GM19324 (cell line): ENCODE measurements at regions not wholly inside any gene's neighbourhood (a gene's known extent, or its start where the extent isn't known, plus 50 kb on each side); places are given as distances from the start of the nearest gene placed in this dataset.

Experiments used
- ATAC-seq: cut with Tn5 transposase; IDR thresholded peaks from one replicate; pipeline ENCODE4 v1.9.1; 2021; ENCODE audit warnings: mild to moderate bottlenecking, moderate library complexity; ENCODE audit not compliant: unreplicated experiment, low FRiP score

DNA sequence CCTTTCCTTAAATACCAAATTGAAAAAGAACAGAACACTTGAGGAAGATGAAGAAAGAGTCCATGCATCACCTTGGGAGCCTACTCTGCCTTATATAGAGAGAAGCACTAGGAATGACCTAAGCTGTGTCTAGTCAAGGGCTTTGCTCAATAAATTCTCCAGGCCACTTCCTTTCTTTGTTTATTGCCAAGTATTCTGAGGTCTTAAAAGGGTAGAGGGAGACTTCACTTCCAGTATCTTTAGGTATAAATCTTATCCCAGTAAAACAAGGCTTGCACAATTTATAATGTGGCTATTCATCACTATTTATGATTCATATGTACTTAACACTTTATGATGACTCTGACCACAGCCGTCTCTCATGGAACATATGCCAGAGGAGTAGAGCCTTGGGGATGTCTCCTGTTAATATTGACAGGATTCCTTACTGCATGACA, 85.1 kb upstream of the ARHGAP5 start:
- no peak for ATAC-seq

DNA sequence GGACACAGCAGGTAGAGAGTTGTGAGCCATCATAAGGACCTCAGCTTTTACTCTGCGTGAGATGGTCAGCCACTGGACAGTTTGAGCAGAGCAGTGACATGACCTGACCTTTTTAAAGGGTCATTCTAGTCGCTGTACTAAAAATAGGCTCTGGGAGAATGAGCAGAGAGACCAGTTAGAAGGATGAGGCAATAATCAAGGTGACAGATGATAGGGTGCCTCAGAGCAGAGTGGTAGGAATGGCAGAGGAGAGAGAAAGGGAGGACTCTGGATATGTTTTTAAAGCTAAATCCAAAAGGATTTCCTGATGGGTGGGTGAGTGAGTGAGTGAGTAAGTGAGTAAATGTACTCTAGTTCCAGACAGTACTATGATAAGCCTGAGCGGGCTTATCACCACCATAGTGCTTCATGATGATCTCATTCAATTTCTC, 83.6 kb upstream of the ARHGAP5 start:
- ATAC-seq = no peak

GRCh38 chr14:31994391-31995033, 82.6 kb upstream of the ARHGAP5 start:
- no peak for ATAC-seq

GRCh38 chr14:32003585-32003984, 73.5 kb upstream of the ARHGAP5 start:
- ATAC-seq = no peak

DNA sequence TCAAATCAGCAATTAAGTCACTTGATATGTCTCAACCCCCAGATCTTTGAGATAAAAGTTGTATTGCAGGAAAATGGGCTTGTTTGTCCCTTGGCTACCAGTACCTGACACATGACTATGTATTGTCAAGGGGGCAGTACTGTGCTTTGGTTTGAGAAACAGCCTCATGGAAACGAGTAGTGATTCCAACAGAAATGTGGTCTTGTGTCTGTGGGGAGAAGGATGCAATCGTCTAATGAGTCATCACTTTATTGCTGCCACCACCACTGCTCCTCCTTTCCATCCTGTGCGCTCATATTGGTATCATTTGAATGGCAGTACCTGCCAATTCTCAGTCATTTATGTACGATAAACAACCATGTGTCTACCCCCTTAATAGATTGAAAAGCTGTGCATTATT, 72.8 kb upstream of the ARHGAP5 start:
- ATAC-seq = no peak

DNA sequence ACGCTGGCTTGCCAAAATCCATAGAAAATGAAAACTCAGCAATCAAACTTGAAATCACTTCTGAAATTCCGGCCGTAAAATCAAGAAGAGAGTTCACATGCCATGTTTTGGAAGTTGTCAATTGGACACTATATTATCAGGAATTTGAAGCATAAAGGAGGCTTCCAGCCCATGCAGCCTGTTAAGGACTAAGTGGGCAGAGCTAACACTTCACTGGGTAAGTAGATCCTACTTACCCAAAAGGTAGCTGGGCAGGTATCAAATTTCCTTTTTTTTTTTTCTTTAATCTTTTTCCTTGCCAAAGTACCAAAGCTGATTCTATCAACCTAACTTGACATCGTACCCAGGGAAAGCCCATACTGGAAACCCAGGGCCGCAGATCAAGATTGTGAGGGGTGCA, 71.5 kb upstream of the ARHGAP5 start:
- no peak for ATAC-seq

DNA sequence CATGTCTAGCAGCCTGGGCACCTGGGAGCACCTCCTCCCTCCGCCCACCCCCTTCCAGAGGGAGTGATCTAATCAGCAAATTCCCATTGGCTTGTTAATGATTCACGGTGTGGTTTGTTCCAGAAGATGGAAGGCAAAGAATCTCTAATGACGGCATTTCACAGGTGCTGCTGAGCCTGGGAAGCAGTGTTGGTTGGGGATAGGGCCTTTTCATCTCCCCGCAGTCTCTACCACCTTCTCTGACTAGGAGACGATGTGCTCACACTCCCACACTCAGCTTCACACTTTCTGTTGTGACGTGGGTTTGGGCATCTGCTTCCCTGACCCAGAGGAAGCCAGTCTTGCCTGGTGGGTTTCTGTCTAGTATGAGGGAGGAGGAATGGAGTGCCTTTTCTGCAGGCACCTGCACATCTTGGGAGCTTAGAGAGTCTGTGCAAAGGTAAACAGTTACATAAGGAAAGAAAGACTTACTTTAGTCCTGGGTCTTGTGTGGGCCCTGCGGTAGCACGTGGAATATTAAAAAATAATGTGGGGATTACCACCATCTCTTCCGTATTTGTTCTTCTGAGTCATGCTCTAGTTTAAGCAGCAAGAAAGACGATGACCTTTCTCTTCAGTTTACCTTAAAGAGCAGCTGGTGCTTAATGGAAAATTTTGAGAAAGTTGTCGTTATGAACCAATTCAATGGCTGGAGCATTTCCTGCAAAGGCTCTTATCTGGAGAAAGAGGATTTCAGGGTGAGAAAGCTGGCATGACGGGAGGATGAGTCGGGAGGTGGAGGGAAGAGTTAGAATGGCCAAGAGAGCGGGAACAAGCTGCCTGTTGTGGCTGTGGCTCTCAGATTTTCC, 70.6 kb upstream of the ARHGAP5 start:
- no peak for ATAC-seq

DNA sequence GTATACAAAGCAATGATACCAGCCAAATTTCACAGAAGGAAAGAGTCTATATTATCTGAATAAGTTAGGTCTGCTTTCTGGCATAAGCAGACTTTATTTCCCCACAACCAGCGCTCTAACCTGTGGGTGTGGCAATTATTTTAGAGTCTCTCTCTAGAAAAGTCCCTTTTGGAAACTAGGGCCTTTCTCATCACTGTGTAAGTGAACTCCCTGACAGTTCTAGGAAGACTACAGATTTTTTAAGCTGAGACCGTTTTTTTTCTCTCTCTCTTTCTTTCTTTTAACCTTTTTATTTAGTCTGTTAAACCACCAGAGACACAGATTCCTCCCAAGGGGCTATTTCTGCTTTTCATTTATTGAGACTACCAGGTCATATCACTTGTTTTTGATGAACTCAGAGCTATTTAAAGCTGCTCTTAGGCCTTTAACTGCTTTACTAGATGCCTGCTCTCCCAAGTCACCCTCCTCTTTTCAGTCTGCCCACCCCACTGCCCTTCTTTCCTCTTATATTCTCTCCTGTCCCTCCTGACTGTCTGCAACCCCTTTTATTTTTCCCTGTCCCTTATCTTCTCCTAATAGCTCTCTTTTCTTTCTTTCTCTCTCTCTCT, 69.2 kb upstream of the ARHGAP5 start:
- no peak for ATAC-seq

- ATAC-seq = no peak
Measured at GRCh38 chr14:32008602-32009193, 68.4 kb upstream of the ARHGAP5 start.

DNA sequence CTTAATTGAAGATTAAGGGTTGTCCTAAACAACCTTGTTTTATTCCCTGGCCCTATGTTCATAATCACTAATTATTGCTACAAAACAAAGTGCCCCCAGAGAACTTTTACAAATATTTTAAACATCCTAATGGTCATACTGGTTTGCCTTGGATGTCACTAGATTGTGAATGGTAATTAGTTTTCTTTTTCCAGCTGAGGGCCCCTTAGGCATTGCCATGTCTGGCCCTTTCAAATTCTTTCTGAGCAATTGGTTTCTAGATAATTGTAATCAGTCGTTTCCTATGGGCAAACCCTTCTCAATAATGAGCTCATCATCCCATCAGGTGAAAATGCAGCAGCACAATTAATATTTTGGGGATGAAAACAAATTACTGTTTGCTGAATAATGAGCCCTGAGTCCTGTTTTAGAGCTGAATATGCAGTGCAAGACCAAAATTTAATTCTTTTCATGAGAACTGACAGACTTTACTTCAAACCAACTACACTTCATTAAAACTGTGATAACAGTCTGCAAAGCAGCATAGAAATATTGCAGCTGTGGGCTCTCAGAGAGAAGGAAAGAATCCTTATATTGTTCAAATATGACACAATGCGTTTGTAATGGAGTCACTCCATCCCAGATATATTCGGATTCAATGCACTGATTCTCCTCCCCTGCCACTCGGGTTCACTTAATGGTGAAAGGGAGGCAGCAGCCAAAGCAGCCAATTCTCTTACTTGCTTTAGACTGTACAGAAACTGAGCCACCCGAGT, 67.7 kb upstream of the ARHGAP5 start:
- ATAC-seq = no peak

- ATAC-seq = no peak
Measured at GRCh38 chr14:32009976-32010581, 67.0 kb upstream of the ARHGAP5 start.

DNA sequence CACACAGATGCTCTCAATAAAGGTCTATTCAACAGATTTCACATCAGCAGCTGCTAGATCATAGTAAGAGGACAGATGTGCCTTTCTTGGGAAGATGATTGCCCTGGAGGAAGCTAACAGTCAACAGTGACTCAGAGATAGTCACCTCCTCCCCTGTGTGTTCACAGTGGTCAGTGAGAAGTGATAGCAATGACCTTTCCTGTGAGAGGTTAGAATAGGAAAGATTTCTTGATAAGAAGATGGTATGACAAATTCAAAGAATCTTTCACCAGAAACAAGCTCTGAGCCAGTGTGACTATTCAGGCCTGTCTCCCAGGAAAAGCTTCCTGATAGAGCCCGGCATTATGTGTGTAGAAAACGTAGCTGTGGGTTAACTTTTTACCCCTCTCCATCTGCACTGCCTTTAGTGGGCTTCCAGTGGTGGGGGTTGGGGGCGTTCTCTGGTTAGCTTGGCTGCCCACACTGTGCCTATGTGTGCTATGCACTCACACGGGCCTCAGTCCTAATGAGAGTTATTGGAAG, 66.4 kb upstream of the ARHGAP5 start:
- ATAC-seq = no peak

- no peak for ATAC-seq
Measured at GRCh38 chr14:32011225-32011624, 65.9 kb upstream of the ARHGAP5 start.

DNA sequence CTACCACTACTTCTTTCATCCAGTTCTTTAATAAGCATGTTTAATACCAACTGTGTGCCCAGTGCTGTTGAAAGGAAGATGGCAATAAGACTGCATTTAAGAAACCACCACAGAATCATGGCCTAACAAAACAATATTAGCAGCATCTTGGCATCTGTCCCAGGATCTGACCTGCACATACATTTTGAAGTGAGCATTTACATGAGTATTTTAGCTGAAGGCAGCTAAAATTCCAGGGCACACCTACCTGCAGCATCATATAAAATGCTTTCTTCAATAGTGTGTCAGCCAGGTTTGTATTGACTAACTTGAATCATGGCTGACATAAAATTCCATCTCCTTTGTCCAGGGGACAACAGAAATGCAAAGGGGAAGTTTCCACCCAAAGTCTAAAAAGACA, 65.0 kb upstream of the ARHGAP5 start:
- ATAC-seq = no peak

DNA sequence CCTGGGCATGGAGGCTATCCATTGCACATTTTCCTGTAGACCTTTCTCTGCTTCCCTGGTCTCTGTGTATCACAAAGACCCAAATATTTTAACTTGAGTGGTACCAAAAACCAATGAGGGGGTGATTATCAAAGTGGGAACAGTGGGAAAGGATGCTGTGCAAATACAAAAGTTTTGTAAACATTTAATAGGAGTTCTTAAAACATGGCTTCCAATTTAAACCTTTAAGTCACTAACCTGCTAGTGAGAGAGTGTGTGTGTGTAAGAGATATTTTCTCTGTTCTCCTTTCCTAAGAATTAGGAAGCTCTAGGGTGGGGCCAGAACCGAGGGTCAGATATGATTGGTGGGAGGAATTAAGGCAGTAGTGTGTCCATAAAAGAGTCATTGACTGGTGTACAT, 64.5 kb upstream of the ARHGAP5 start:
- no peak for ATAC-seq

DNA sequence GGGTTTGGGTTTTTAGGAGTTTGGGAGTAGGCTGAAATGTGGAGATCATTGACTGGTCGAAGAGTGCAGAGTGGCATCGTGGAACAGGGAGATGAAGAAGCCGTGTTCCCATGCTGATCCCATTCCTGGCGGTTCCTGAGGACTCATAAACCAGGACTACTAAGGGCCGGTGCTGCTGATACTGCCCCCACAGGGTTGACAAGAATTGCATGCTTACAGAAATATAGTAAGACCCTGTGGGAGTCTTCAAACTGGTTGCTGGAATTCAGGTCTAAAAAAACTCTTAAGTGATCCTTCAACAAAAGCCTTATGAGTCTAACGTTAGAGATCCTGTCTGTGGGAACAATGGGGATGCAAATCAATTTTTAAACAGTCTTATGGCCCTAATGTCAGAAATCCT, 64.0 kb upstream of the ARHGAP5 start:
- no peak for ATAC-seq

GRCh38 chr14:32014057-32014456, 63.0 kb upstream of the ARHGAP5 start:
- ATAC-seq = no peak

DNA sequence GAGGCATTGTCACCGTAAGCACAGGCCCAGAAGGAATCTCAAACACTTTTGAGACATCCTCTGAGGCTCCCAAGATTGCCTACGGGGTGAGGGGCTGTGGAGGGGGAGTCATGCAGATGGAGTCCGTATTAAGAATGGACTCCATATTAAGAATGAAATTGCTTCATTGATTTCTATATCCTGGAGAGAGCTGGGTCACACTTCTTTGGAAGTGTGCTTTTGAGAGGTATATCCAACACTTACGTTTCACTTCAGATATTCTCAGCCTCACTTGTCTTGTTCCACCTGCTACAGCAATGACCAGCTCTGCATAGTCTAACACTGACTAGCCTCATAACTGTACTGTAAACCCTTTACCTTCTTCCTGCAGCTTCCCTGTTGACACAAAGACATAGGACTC, 62.6 kb upstream of the ARHGAP5 start:
- ATAC-seq = no peak

DNA sequence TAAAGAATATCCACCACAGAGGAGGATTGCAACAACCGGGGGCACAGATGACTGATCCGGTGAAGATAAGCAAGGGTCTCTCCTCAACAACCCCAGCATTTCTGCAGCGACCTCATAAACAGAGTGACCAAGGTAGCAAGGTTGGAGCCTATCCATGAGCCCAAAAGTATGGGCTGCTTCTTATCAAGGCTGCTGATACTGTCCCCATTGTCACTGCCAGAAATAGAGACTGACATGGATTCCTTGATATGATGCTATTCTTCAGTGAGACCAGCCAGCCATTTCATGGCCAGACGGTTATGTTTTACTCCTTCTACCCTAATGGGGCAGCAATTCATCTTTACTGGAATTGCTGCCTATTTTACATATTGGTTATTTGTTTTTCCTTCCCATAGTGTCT, 61.9 kb upstream of the ARHGAP5 start:
- no peak for ATAC-seq

- ATAC-seq = no peak
Measured at GRCh38 chr14:32017587-32017986, 59.5 kb upstream of the ARHGAP5 start.
